SK-N-SH (cell line): ENCODE measurements at regions not wholly inside any gene's neighbourhood (a gene's known extent, or its start where the extent isn't known, plus 50 kb on each side); places are given as distances from the start of the nearest gene placed in this dataset.

Experiments used
- CTCF ChIA-PET: fragments of 300-600, 350-600 bp; formaldehyde crosslinking; extraction: SDS; loops from one replicate; lab custom pipeline; 2021; lab: Yijun Ruan, JAX
- POLR2A ChIA-PET: fragments of 350-600 bp; sonication (Branson Sonifier 250); formaldehyde crosslinking; extraction: SDS; loops from one replicate; lab custom pipeline; 2020; ENCODE audit warnings: antibody characterized with exemption, inconsistent platforms; lab: Yijun Ruan, JAX
- DNase-seq: peaks from one replicate; pipeline ENCODE4 v3.0.0; 2012
- H2AFZ ChIP-seq: fragments of 200-600 bp; sonication (generic); 2 replicates; pipeline ENCODE4 v1.8.1; 2016; ENCODE audit warnings: antibody characterized with exemption, mild to moderate bottlenecking, low read depth
- H3F3A ChIP-seq: fragments of 200-600 bp; sonication (generic); replicated peaks from 2 replicates; pipeline ENCODE3; 2016; ENCODE audit warnings: antibody characterized with exemption, mild to moderate bottlenecking; ENCODE audit not compliant: insufficient read depth
- H3K27ac ChIP-seq, 2 experiments: fragments of 200-500 bp in 1 of 2; fragments of 200-600 bp in 1 of 2; sonication (Bioruptor generic) in 1 of 2; sonication (generic), shearing (Covaris generic) in 1 of 2; 2 replicates each; pipeline versions ENCODE4 v1.5.1 to v1.6.1; 2014 to 2016; ENCODE audit warnings: low read depth in 2 of 2, inconsistent platforms in 1 of 2, low read length in 1 of 2, mild to moderate bottlenecking in 1 of 2, mixed read lengths in 1 of 2
- H3K27me3 ChIP-seq: fragments of 200-600 bp; sonication (generic), shearing (Covaris generic); 2 replicates; pipeline ENCODE4 v1.6.1; 2016; ENCODE audit warnings: mixed run types; ENCODE audit not compliant: insufficient read depth
- H3K36me3 ChIP-seq, 2 experiments: fragments of 200-500 bp in 1 of 2; fragments of 200-600 bp in 1 of 2; sonication (Bioruptor generic) in 1 of 2; sonication (generic) in 1 of 2; replicated peaks in 1 of 2; 2 replicates each; pipeline versions ENCODE3 to v1.5.1; 2014 to 2016; ENCODE audit warnings: low read length in 1 of 2, mild to moderate bottlenecking in 1 of 2; ENCODE audit not compliant: insufficient read depth in 2 of 2, control insufficient read depth in 1 of 2
- H3K4me1 ChIP-seq, 2 experiments: fragments of 200-500 bp in 1 of 2; fragments of 200-600 bp in 1 of 2; sonication (Bioruptor generic) in 1 of 2; sonication (generic), shearing (Covaris generic) in 1 of 2; 2 replicates each; pipeline versions ENCODE4 v1.5.1 to v1.6.1; 2014 to 2016; ENCODE audit warnings: low read depth in 1 of 2, low read length in 1 of 2, mixed run types in 1 of 2; ENCODE audit not compliant: insufficient read depth in 2 of 2, control insufficient read depth in 1 of 2
- H3K4me2 ChIP-seq: fragments of 200-600 bp; sonication (generic), shearing (Covaris generic); 2 replicates; pipeline ENCODE4 v1.6.1; 2017; ENCODE audit warnings: mixed run types
- H3K4me3 ChIP-seq, 2 experiments: fragments of 200-500 bp in 1 of 2; fragments of 200-600 bp in 1 of 2; sonication (Bioruptor generic) in 1 of 2; sonication (generic), shearing (Covaris generic) in 1 of 2; 2 replicates each; pipeline versions ENCODE4 v1.5.1 to v1.8.1; 2014 to 2016; ENCODE audit warnings: low read depth in 2 of 2, inconsistent platforms in 1 of 2, low read length in 1 of 2, mild to moderate bottlenecking in 1 of 2, mixed read lengths in 1 of 2, moderate library complexity in 1 of 2
- H3K79me2 ChIP-seq: fragments of 200-600 bp; sonication (generic); 2 replicates; pipeline ENCODE4 v1.8.1; 2017; ENCODE audit warnings: mild to moderate bottlenecking; ENCODE audit not compliant: insufficient read depth
- H3K9ac ChIP-seq: fragments of 200-600 bp; sonication (generic); 2 replicates; pipeline ENCODE4 v1.6.1; 2017; ENCODE audit warnings: mixed run types
- H3K9me2 ChIP-seq: fragments of 200-600 bp; sonication (generic); 2 replicates; pipeline ENCODE4 v1.6.1; 2017; ENCODE audit warnings: mixed run types
- H3K9me3 ChIP-seq: fragments of 200-600 bp; sonication (generic); 2 replicates; pipeline ENCODE4 v1.6.1; 2017; ENCODE audit warnings: mixed run types, mild to moderate bottlenecking, moderate library complexity
- H4K20me1 ChIP-seq: fragments of 200-600 bp; sonication (generic); 2 replicates; pipeline ENCODE4 v1.6.1; 2017; ENCODE audit warnings: mild to moderate bottlenecking, mixed run types; ENCODE audit not compliant: insufficient read depth
- CHD2 ChIP-seq: fragments of 150-350 bp; IDR thresholded peaks from 2 replicates; pipeline ENCODE4 v1.6.1; 2018; ENCODE audit warnings: low read length; ENCODE audit not compliant: partially characterized antibody
- EZH2phosphoT487 ChIP-seq: fragments of 200-600 bp; sonication (generic); IDR thresholded peaks from 2 replicates; pipeline ENCODE4 v1.6.1; 2017; ENCODE audit warnings: low read depth, mixed run types, mild to moderate bottlenecking, antibody characterized with exemption, moderate library complexity, borderline replicate concordance
- FOXJ3 ChIP-seq: sonication (generic); formaldehyde crosslinking; IDR thresholded peaks from 2 replicates; pipeline ENCODE4 v1.5.1; 2020; ENCODE audit warnings: mild to moderate bottlenecking, missing genetic modification reagents
- FOXM1 ChIP-seq: IDR thresholded peaks from 2 replicates; pipeline ENCODE4 v1.4.0; 2012; ENCODE audit warnings: low read depth, mild to moderate bottlenecking
- GABPA ChIP-seq: IDR thresholded peaks from 2 replicates; pipeline ENCODE4 v1.4.0; 2012; ENCODE audit warnings: low read depth, mild to moderate bottlenecking
- GATA2 ChIP-seq: sonication (generic); formaldehyde crosslinking; IDR thresholded peaks from 2 replicates; pipeline ENCODE4 v1.5.0; 2020; ENCODE audit warnings: mild to moderate bottlenecking, missing genetic modification reagents
- MXI1 ChIP-seq: IDR thresholded peaks from 2 replicates; pipeline ENCODE4 v1.6.1; 2012; ENCODE audit warnings: mild to moderate bottlenecking, low read depth, low read length, improper control_type of control experiment
- RCOR1 ChIP-seq: fragments of 150-350 bp; IDR thresholded peaks from 2 replicates; pipeline ENCODE4 v1.6.1; 2017; ENCODE audit warnings: antibody characterized with exemption, low read length
- SIN3A ChIP-seq: IDR thresholded peaks from 2 replicates; pipeline ENCODE4 v1.6.1; 2012; ENCODE audit warnings: low read depth, mild to moderate bottlenecking, low read length, moderate library complexity, borderline replicate concordance
- SMC3 ChIP-seq: IDR thresholded peaks from 2 replicates; pipeline ENCODE4 v1.6.1; 2012; ENCODE audit warnings: low read depth, low read length, improper control_type of control experiment
- TAF1 ChIP-seq: IDR thresholded peaks from 2 replicates; pipeline ENCODE4 v1.6.1; 2012; ENCODE audit warnings: low read depth, mild to moderate bottlenecking, low read length, moderate library complexity, borderline replicate concordance
- TCF12 ChIP-seq: IDR thresholded peaks from 2 replicates; pipeline ENCODE4 v1.4.0; 2012
- WGBS: methylation state at CpG from one replicate; pipeline ENCODE4 v1.1.6; 2017; ENCODE audit warnings: low lambda C conversion rate; 5-methylcytosine and 5-hydroxymethylcytosine counted together
- TF ChIP-seq, protein P1 (sequence below): IDR thresholded peaks from 2 replicates; pipeline ENCODE4 v1.4.0; 2012; ENCODE audit warnings: low read depth
- TF ChIP-seq, protein P2 (sequence below): fragments of 150-350 bp; IDR thresholded peaks from 2 replicates; pipeline ENCODE4 v1.6.1; 2016; ENCODE audit warnings: mild to moderate bottlenecking, low read depth, low read length

DNA sequence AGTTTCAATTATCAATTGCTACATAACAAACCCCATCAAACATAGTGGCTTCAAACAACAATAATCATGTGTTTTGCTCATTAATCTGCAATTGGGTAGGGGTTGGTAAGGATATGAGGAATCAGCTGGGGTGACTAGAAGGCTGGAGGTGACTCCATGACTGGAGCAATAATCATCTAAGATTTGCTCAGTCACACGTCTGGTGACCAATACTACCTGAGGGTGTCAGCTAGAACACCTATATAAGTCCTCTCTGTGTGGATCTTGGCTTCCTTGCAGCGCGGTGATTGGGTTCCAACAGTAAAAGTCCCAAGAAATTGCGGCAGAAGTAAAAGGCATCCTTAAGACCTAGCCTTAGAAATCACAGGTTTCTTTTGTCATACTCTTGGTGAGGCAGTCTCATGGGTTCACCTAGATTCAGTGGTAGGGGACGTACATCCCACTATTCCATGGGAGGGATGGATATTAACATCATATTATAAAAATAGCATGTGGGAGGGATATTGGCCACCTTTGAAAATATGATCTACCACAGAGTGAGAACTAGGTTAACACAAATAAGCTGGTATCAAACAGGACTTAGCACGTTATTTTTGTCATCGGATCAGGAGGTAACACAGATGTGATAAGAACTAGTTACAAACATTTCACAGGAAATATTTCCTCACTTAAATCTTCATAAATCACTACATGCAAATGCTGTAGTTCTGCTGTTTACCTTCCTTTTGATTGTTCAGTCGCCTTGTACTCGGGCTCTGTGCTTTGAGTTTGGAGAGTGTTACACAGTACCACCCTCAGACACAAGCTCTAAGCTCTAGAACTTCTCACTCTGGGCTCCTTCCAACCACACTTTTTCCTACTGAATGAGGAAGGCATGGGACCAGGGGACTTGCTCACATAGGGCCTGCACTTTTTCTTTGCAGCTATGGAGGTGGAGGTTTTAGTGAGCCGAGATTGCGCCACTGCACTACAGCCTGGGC, 78.3 kb downstream of the LARP7 start:
- H3K9me3 ChIP-seq, result no peaks in the 10 kb centered on the region
- H3K36me3 ChIP-seq, result no peaks in the 10 kb centered on the region
- H3K4me1 ChIP-seq, result no peaks in the 10 kb centered on the region
- no peaks in the 10 kb centered on the region for H3K79me2 ChIP-seq
- TF ChIP-seq TAF1 (no peak), RCOR1 (no peak), CHD2 (no peak), GATA2 (no peak), FOXM1 (no peak)
- TF ChIP-seq, protein P1, sequence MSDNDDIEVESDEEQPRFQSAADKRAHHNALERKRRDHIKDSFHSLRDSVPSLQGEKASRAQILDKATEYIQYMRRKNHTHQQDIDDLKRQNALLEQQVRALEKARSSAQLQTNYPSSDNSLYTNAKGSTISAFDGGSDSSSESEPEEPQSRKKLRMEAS, result no peak
- TF ChIP-seq, protein P2, sequence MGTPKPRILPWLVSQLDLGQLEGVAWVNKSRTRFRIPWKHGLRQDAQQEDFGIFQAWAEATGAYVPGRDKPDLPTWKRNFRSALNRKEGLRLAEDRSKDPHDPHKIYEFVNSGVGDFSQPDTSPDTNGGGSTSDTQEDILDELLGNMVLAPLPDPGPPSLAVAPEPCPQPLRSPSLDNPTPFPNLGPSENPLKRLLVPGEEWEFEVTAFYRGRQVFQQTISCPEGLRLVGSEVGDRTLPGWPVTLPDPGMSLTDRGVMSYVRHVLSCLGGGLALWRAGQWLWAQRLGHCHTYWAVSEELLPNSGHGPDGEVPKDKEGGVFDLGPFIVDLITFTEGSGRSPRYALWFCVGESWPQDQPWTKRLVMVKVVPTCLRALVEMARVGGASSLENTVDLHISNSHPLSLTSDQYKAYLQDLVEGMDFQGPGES, result no peak
- TF ChIP-seq, all 33 proteins: peak for 0
- Histone ChIP-seq H3K9me2 (no peaks in the 10 kb centered on the region), H3F3A (no peaks in the 10 kb centered on the region), H3K4me3 (no peak overlapping the region), H3K27ac (no peak overlapping the region), H3K27me3 (no peaks in the 10 kb centered on the region), H3K4me2 (no peak overlapping the region), H3K9ac (no peak overlapping the region), H4K20me1 (no peaks in the 10 kb centered on the region), H2AFZ (no peak overlapping the region)
- CTCF ChIA-PET, result interaction anchor here (1.5 to 1.7 kb wide), 3 partner anchors 47 to 110 kb away, joined by 4 to 7 read pairs (median 4); no protein-coding TSS in a partner anchor
- DNase-seq, result no peak
- POLR2A ChIA-PET, result no interaction called here
- WGBS, result 78% methylated on average over 11 of the region's 11 CpGs

DNA sequence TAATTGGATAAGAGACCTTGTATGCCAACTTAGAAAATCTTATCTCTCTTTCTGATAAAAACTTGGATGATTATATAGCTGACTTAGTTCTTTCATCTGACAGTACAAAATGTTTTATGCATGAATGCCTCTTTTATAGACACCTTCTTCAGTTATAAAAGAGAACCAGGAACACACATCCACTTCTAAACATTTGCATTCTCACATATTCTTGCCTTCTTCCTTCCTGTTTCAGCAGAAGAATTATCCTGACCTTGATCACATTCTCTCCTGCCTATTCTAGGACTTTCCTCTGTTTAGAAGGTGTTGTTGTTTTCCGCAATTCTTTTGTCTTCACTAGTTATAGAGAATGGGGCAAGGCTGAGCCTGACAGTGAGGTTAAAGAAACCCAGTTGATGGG, 80.9 kb downstream of the LARP7 start:
- no peaks in the 10 kb centered on the region for H3F3A ChIP-seq
- no peaks in the 10 kb centered on the region for H3K4me1 ChIP-seq
- H3K9ac ChIP-seq, result no peak overlapping the region
- 92% methylated on average over 1 of the region's 1 CpG for WGBS
- no peaks in the 10 kb centered on the region for H4K20me1 ChIP-seq
- no peak for DNase-seq
- H2AFZ ChIP-seq, result no peak overlapping the region
- H3K79me2 ChIP-seq, result no peaks in the 10 kb centered on the region
- no peaks in the 10 kb centered on the region for H3K27me3 ChIP-seq
- H3K4me3 ChIP-seq, result no peak overlapping the region
- ChIA-PET POLR2A (no interaction called here), CTCF (interaction anchor here (1.0 kb wide), 1 partner anchor 221 kb away, joined by 3 read pairs; no protein-coding TSS in a partner anchor)
- H3K36me3 ChIP-seq, result no peaks in the 10 kb centered on the region
- H3K27ac ChIP-seq, result no peak overlapping the region
- TF ChIP-seq GABPA, result no peak
- TF ChIP-seq, protein P1, result no peak
- TF ChIP-seq SMC3, result no peak
- no peak for TF ChIP-seq TCF12
- TF ChIP-seq SIN3A, result no peak
- no peak for TF ChIP-seq MXI1
- TF ChIP-seq FOXM1, result no peak
- no peak for TF ChIP-seq EZH2phosphoT487
- TF ChIP-seq FOXJ3, result no peak
- H3K9me3 ChIP-seq, result no peaks in the 10 kb centered on the region
- H3K4me2 ChIP-seq, result no peak overlapping the region
- H3K9me2 ChIP-seq, result no peaks in the 10 kb centered on the region
